Mesendoderm (in vitro differentiated cells): ENCODE measurements at regions not wholly inside any gene's neighbourhood (a gene's known extent, or its start where the extent isn't known, plus 50 kb on each side); places are given as distances from the start of the nearest gene placed in this dataset.

Source experiments
- DNase-seq: peaks from one replicate; pipeline ENCODE4 v3.0.0; 2013
- H2AK5ac ChIP-seq: 2 replicates; pipeline ENCODE4 v1.6.1; 2013; ENCODE audit warnings: low read length, inconsistent platforms
- H2BK120ac ChIP-seq: 2 replicates; pipeline ENCODE4 v1.6.1; 2013; ENCODE audit warnings: low read depth, mild to moderate bottlenecking, low read length, moderate library complexity, mixed read lengths
- H2BK15ac ChIP-seq: replicated peaks from 2 replicates; pipeline ENCODE4 v1.6.1; 2013; ENCODE audit warnings: low read depth, mild to moderate bottlenecking, moderate library complexity
- H2BK5ac ChIP-seq: 2 replicates; pipeline ENCODE4 v1.6.1; 2013; ENCODE audit warnings: low read length, inconsistent platforms
- H3K18ac ChIP-seq: 2 replicates; pipeline ENCODE4 v1.6.1; 2013; ENCODE audit warnings: mild to moderate bottlenecking, low read length, mixed read lengths
- H3K23ac ChIP-seq: one replicate; pipeline ENCODE4 v1.6.1; 2013; ENCODE audit warnings: low read length
- H3K27ac ChIP-seq: 2 replicates; pipeline ENCODE4 v1.5.1; 2013; ENCODE audit warnings: low read depth, mild to moderate bottlenecking, inconsistent platforms, low read length, moderate library complexity
- H3K27me3 ChIP-seq: 2 replicates; pipeline ENCODE4 v1.6.1; 2013; ENCODE audit warnings: low read length, control low read depth, mild to moderate bottlenecking, inconsistent platforms; ENCODE audit not compliant: insufficient read depth, poor library complexity
- H3K36me3 ChIP-seq: 2 replicates; pipeline ENCODE4 v1.6.1; 2013; ENCODE audit warnings: low read length, inconsistent platforms; ENCODE audit not compliant: control insufficient read depth, insufficient read depth
- H3K4ac ChIP-seq: one replicate; pipeline ENCODE4 v1.6.1; 2013; ENCODE audit warnings: low read depth, mild to moderate bottlenecking, low read length, moderate library complexity
- H3K4me1 ChIP-seq: 2 replicates; pipeline ENCODE4 v1.6.1; 2013; ENCODE audit warnings: low read depth, low read length, inconsistent platforms; ENCODE audit not compliant: control insufficient read depth
- H3K4me2 ChIP-seq: 2 replicates; pipeline ENCODE4 v1.6.1; 2013; ENCODE audit warnings: low read length
- H3K4me3 ChIP-seq: 2 replicates; pipeline ENCODE4 v1.5.1; 2013; ENCODE audit warnings: mild to moderate bottlenecking, low read length
- H3K56ac ChIP-seq: one replicate; pipeline ENCODE4 v1.6.1; 2013; ENCODE audit warnings: low read length
- H3K79me1 ChIP-seq: 2 replicates; pipeline ENCODE4 v1.6.1; 2013; ENCODE audit warnings: low read length, inconsistent platforms
- H3K79me2 ChIP-seq: 2 replicates; pipeline ENCODE4 v1.6.1; 2013; ENCODE audit warnings: mild to moderate bottlenecking, low read length; ENCODE audit not compliant: control insufficient read depth, insufficient read depth
- H3K9ac ChIP-seq: 2 replicates; pipeline ENCODE4 v1.6.1; 2013; ENCODE audit warnings: low read length, inconsistent platforms
- H4K5ac ChIP-seq: one replicate; pipeline ENCODE4 v1.6.1; 2013; ENCODE audit warnings: low read length
- H4K8ac ChIP-seq: one replicate; pipeline ENCODE4 v1.6.1; 2013; ENCODE audit warnings: low read depth, mild to moderate bottlenecking, control low read depth, low read length, moderate library complexity
- WGBS: extraction: QIAGEN DNeasy Blood & Tissue Kit; methylation state at CpG from one replicate; pipeline ENCODE4 v1.1.7; 2013; ENCODE audit warnings: low lambda C conversion rate, missing lambda C conversion rate; ENCODE audit not compliant: insufficient coverage; ENCODE audit errors: extremely low coverage; 5-methylcytosine and 5-hydroxymethylcytosine counted together

DNA sequence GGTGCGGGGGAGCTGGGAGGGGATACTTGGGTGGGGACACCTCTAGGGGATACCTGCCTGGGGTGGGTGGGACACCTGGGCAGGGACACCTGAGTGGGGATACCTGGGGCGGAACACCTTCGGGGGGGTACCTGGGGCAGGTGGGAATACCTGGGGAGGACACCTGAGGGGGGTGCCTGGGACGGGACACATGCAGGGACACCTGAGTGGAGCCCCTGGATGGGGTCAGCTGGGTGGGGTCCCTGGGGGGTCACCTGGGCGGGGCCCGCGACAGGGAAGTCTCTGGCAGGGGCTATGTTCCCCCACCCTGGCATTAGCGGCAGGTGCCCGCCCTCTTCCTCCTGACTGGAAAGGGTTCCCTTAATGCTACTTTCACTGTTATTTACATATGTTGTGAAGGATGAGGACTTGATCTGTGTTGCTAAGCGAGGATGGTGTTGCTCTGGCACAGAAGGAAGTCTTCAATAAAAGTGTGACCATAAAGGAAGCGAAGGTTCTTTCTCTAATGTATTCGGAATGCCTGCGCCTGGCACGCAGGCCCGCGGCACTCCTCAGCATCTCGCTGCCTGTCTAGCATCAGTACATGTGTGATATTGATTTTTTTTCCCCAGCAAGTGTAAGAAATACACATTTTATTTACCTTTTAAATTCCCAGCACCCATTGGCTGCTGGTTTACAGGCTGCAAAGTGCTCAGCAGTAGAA, 801.7 kb downstream of the BRD1 start:
- no peak overlapping the region for H3K23ac ChIP-seq
- no peaks in the 10 kb centered on the region for H3K36me3 ChIP-seq
- H4K5ac ChIP-seq, result no peak overlapping the region
- no peaks in the 10 kb centered on the region for H3K79me1 ChIP-seq
- H2BK120ac ChIP-seq, result no peak overlapping the region
- H3K27me3 ChIP-seq, result no peaks in the 10 kb centered on the region
- H3K27ac ChIP-seq, result no peak overlapping the region
- no peak overlapping the region for H3K18ac ChIP-seq
- H3K4ac ChIP-seq, result no peak overlapping the region
- no CpG with 5 or more reads among the region's 17 CpGs for WGBS
- DNase-seq, result no peak
- no peak overlapping the region for H2AK5ac ChIP-seq
- H3K79me2 ChIP-seq, result no peaks in the 10 kb centered on the region
- H3K56ac ChIP-seq, result no peak overlapping the region
- no peak overlapping the region for H2BK5ac ChIP-seq
- no peak overlapping the region for H3K4me3 ChIP-seq
- no peak overlapping the region for H4K8ac ChIP-seq
- H3K4me2 ChIP-seq, result no peak overlapping the region
- H2BK15ac ChIP-seq, result no peak overlapping the region
- no peak overlapping the region for H3K9ac ChIP-seq
- no peaks in the 10 kb centered on the region for H3K4me1 ChIP-seq

DNA sequence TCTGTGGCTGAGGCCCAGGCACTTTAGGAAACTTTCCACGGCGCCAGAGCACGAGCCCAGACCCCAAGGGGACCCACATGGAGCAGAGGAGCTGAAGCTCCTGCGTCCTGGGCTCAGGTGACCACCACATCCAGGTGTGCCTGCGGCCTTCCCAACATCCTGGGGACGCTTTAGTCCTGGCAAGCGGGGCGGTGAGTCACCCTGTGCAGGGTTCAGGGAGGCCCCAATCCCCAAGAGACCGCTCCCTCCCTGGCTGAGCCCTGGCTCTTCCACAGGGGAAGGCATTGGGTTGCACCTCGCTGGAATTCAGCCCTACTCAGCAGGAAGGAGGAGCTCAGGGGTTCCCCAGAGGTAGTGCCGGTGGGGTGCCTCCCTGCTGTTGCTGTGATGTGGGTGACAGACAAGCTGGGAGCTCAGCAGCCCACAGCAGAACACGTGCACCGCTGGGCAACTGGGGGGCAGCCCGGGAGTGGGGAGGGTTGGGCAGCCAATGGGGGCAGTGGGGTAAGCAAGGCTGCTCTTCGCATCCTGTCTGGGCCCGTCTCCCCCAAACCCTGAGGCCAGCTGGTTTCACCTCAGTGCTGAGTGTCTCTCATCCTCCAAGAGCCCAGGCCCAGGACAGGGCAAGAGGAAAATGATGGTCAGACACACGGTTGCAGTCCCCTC, 802.8 kb downstream of the BRD1 start:
- no peak overlapping the region for H3K4me3 ChIP-seq
- H3K79me1 ChIP-seq, result no peaks in the 10 kb centered on the region

DNA sequence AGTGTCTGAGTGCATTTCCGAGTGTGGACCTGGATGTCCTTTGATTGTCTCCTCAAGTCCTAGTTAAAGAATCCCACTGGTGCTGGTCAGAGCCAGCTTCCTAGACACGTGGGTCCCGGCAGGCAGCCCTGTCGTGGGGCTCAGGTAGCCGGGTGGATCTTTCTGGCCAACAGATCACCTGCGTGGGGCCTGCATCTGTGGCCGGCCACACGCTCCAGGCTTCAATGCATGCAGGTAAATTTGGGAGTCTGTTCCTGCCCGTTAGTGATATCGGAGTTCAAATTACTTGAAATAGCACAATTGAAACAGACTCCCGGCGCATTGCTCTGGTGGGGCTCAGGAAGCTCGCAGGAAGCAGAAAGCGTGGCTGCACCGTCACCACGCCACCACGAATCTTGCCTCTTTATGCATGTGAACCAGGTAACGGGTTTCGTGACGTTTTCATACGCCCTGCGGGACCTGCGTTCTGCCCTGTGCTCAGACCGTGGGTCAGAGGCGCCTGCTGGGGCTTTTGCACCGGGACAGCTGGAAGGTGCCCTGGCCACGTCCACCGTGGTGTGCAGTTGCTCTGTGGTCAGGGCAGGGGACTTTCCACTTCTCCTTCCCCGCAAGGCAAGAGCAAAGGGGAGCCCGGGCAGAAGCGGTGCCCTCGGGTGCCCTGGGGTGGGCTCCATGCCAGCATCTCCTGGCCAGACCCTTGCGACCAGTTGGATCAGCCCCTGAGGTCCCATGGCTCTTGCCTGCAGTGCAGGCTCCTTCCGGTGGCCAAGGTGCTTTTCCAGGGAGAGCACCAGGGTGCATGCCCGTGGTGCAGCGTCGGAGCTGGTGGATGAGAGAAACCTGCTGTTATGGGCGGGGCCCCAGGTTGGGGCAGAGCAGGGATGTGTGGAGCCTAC, 803.5 kb downstream of the BRD1 start:
- Histone ChIP-seq H3K56ac (no peak overlapping the region), H3K79me2 (no peaks in the 10 kb centered on the region), H3K27ac (no peak overlapping the region), H2BK15ac (no peak overlapping the region), H3K4ac (no peak overlapping the region), H3K36me3 (no peaks in the 10 kb centered on the region), H3K27me3 (no peaks in the 10 kb centered on the region), H3K9ac (no peak overlapping the region), H4K5ac (no peak overlapping the region), H3K79me1 (no peaks in the 10 kb centered on the region), H3K4me2 (no peak overlapping the region), H2AK5ac (no peak overlapping the region), H3K4me1 (no peaks in the 10 kb centered on the region), H3K4me3 (no peak overlapping the region), H3K18ac (no peak overlapping the region), H2BK120ac (no peak overlapping the region), H4K8ac (no peak overlapping the region), H2BK5ac (no peak overlapping the region), H3K23ac (no peak overlapping the region)
- no peak for DNase-seq
- no CpG with 5 or more reads among the region's 38 CpGs for WGBS

More for the DNA sequence above, 802.8 kb downstream of the BRD1 start:
- H3K4me1 ChIP-seq, result no peaks in the 10 kb centered on the region
- H2BK5ac ChIP-seq, result no peak overlapping the region
- H3K27me3 ChIP-seq, result no peaks in the 10 kb centered on the region
- no peak overlapping the region for H4K8ac ChIP-seq
- no peak overlapping the region for H2BK15ac ChIP-seq
- no peak overlapping the region for H3K4me2 ChIP-seq
- WGBS, result no CpG with 5 or more reads among the region's 17 CpGs
- H3K36me3 ChIP-seq, result no peaks in the 10 kb centered on the region
- no peak overlapping the region for H2AK5ac ChIP-seq
- H4K5ac ChIP-seq, result no peak overlapping the region
- no peak overlapping the region for H3K18ac ChIP-seq
- H3K27ac ChIP-seq, result no peak overlapping the region
- H3K56ac ChIP-seq, result no peak overlapping the region
- no peak overlapping the region for H3K9ac ChIP-seq
- no peak overlapping the region for H2BK120ac ChIP-seq
- no peak overlapping the region for H3K4ac ChIP-seq
- H3K79me2 ChIP-seq, result no peaks in the 10 kb centered on the region
- no peak for DNase-seq
- no peak overlapping the region for H3K23ac ChIP-seq

DNA sequence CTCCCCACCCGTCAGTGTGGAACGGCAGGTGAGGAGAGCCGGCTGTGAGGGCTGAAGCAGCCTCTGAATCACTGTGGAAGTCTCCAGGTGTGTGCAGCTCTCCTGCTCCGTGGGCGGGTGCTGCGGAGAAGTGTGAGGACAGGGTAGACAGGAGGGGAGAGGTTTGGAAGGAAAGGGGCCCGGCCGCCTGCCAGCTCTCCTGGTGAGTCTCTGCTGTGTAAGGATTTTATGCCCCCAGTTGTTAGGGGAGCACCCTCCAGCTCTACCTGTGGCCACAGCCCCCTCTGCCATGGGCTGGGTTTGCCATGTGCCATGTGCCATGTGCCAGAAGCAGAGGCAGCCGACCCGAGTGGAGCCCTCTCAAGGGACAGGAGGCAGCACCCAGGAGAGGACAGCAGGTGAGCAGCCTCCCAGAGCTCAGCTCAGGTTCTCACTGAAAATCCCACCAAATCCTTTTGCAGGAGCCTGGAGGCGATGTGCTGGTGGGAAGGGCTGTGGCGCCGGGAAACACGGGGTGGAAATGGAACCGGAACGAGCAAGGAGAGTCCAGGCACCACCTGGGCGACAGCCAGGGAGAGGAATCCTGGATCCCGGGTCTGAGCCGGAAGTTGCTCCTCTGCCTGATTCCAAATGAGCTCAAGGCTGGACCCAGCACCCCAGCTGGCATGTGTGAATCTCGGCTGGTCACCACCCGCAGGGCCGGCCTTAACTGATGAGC, 804.4 kb downstream of the BRD1 start:
- no peak for DNase-seq
- no CpG with 5 or more reads among the region's 22 CpGs for WGBS
- no peaks in the 10 kb centered on the region for H3K36me3 ChIP-seq
- H3K9ac ChIP-seq, result no peak overlapping the region
- no peaks in the 10 kb centered on the region for H3K79me2 ChIP-seq
- no peak overlapping the region for H2BK15ac ChIP-seq
- H2BK120ac ChIP-seq, result no peak overlapping the region
- no peak overlapping the region for H2AK5ac ChIP-seq
- H3K4ac ChIP-seq, result no peak overlapping the region
- H4K5ac ChIP-seq, result no peak overlapping the region
- no peak overlapping the region for H3K18ac ChIP-seq
- H3K27me3 ChIP-seq, result no peaks in the 10 kb centered on the region
- H3K23ac ChIP-seq, result no peak overlapping the region
- H3K4me1 ChIP-seq, result no peaks in the 10 kb centered on the region
- no peak overlapping the region for H3K56ac ChIP-seq
- no peak overlapping the region for H2BK5ac ChIP-seq
- H3K4me2 ChIP-seq, result no peak overlapping the region
- no peak overlapping the region for H4K8ac ChIP-seq
- H3K4me3 ChIP-seq, result no peak overlapping the region
- H3K27ac ChIP-seq, result no peak overlapping the region
- H3K79me1 ChIP-seq, result no peaks in the 10 kb centered on the region

DNA sequence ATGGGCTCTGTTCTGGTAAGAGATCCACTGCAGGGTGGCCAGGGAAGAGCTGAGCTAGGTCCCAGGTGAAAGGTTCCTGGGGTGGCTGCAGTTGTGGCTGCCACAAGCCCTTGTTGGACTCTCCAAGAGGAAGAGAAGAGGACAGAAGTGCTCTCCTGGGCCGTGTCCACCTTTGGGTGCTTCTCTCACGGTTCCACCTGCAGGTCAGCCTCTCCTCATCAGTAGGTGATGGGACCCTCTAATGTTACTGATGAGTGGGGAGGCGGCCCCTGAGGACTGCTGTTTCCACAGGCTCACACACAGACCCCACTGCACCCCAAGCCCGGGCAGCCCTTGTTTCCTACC, 804.9 kb downstream of the BRD1 start:
- Histone ChIP-seq H2BK5ac (no peak overlapping the region), H2BK15ac (no peak overlapping the region), H3K18ac (no peak overlapping the region), H3K4me1 (no peaks in the 10 kb centered on the region), H3K4me3 (no peak overlapping the region), H3K23ac (no peak overlapping the region), H3K9ac (no peak overlapping the region), H2BK120ac (no peak overlapping the region), H4K5ac (no peak overlapping the region), H3K4ac (no peak overlapping the region), H4K8ac (no peak overlapping the region), H3K27ac (no peak overlapping the region), H3K36me3 (no peaks in the 10 kb centered on the region), H3K4me2 (no peak overlapping the region), H3K79me2 (no peaks in the 10 kb centered on the region), H3K79me1 (no peaks in the 10 kb centered on the region), H3K56ac (no peak overlapping the region), H3K27me3 (no peaks in the 10 kb centered on the region), H2AK5ac (no peak overlapping the region)
- WGBS, result no CpG with 5 or more reads among the region's 4 CpGs
- DNase-seq, result no peak
